ENCODE measurements at regions not wholly inside any gene's neighbourhood (a gene's known extent, or its start where the extent isn't known, plus 50 kb on each side); places are given as distances from the start of the nearest gene placed in this dataset.
A peak's percentile ranks its signal among the peaks of the same experiment; 100 is the strongest.
"Not testable (repeated sequence)": the region's sequence is repeated elsewhere in the genome, so short reads cannot be mapped to it uniquely, and the experiment has no call there.

GRCh38 chr2:207375207-207375875 is 154.4 kb upstream of the CREB1 start:
- DNase-seq, result no peak

GRCh38 chr2:207378620-207379019 is 151.1 kb upstream of the CREB1 start:
- not testable (repeated sequence) for DNase-seq

GRCh38 chr2:207385076-207385475 is 144.7 kb upstream of the CREB1 start:
- DNase-seq, result no peak

- DNase-seq, result no peak
Measured at GRCh38 chr2:207385903-207386302, 143.9 kb upstream of the CREB1 start.

GRCh38 chr2:207387001-207387571 is 142.7 kb upstream of the CREB1 start:
- DNase-seq, result no peak

GRCh38 chr2:207390302-207391095 is 139.3 kb upstream of the CREB1 start:
- no peak for DNase-seq

- DNase-seq, result no peak
Measured at GRCh38 chr2:207394203-207394781, 135.5 kb upstream of the CREB1 start.

- DNase-seq, result peak in 1 of 2 experiments; percentile 13
Measured at GRCh38 chr2:207394812-207395534, 134.8 kb upstream of the CREB1 start.

- no peak for DNase-seq
Measured at GRCh38 chr2:207395535-207396251, 134.1 kb upstream of the CREB1 start.

GRCh38 chr2:207397917-207398655 is 131.7 kb upstream of the CREB1 start:
- DNase-seq, result no peak

- DNase-seq, result no peak
Measured at GRCh38 chr2:207399301-207399700, 130.5 kb upstream of the CREB1 start.

- DNase-seq, result no peak
Measured at GRCh38 chr2:207401338-207401737, 128.4 kb upstream of the CREB1 start.

- DNase-seq, result no peak
Measured at GRCh38 chr2:207403141-207403540, 126.6 kb upstream of the CREB1 start.

GRCh38 chr2:207403950-207404349 is 125.8 kb upstream of the CREB1 start:
- DNase-seq, result no peak

- no peak for DNase-seq
Measured at GRCh38 chr2:207405150-207405549, 124.6 kb upstream of the CREB1 start.

- no peak for DNase-seq
Measured at GRCh38 chr2:207408086-207408794, 121.5 kb upstream of the CREB1 start.

- no peak for DNase-seq
Measured at GRCh38 chr2:207409517-207409916, 120.2 kb upstream of the CREB1 start.

GRCh38 chr2:207412787-207413310 is 116.9 kb upstream of the CREB1 start:
- no peak for DNase-seq

- DNase-seq, result no peak
Measured at GRCh38 chr2:207413376-207413907, 116.3 kb upstream of the CREB1 start.

GRCh38 chr2:207416111-207416510 is 113.7 kb upstream of the CREB1 start:
- DNase-seq, result no peak

All from stimulated activated CD4-positive, alpha-beta T cell treated with anti-CD3 and anti-CD28 coated beads, Interleukin-4, amount 100 ng/mL, for 4 hours (primary cell).